Stimulated activated CD8-positive, alpha-beta memory T cell treated with anti-CD3 and anti-CD28 coated beads, Interleukin-4, amount 100 ng/mL, for 1 hour (primary cell): ENCODE measurements at regions not wholly inside any gene's neighbourhood (a gene's known extent, or its start where the extent isn't known, plus 50 kb on each side); places are given as distances from the start of the nearest gene placed in this dataset.

Experiments
- DNase-seq, 2 donors: peaks; one replicate each; pipeline ENCODE4 v3.0.0-alpha.2; 2020; ENCODE audit warnings: low read depth in 2 of 2, low spot score in 1 of 2

GRCh38 chr20:40769677-40770285 lies 80.7 kb upstream of the MAFB start:
- DNase-seq = no peak

GRCh38 chr20:40770564-40771307 lies 81.7 kb upstream of the MAFB start:
- no peak for DNase-seq

GRCh38 chr20:40771308-40771610 lies 82.2 kb upstream of the MAFB start:
- DNase-seq = no peak

DNA sequence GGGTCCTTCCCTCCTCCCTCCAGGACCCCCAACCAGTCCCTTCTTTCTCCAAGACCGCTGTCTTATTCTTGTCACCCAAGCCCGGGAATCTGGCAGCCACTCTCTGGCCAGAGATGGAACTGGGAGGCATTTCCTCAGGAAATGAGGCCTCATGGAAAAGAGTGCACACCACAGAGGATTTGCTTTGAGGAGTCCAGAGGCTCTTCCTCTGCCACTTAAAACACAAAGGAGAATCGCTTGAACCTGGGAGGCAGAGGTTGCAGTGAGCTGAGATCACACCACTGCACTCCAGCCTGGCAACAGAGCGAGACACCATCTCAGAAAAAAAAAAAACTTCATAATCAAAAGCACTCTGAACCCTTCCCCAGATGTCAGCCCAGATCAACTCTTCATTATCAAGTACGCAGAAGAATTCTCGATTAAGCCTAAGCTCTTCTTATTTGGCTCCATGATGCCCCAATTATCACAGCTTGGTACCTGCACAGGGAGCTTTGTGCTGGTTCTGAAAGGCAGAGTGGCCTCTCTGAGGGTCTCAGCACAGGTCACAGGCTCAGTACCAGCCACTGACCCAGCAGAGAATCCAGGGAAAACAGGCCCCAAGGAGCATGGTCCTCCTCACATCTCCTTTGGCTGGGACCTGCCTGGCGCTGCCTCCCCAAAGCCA lies 82.9 kb upstream of the MAFB start:
- no peak for DNase-seq

- DNase-seq = no peak
These were observed 84.3 kb upstream of the MAFB start for GRCh38 chr20:40773376-40773775.

DNA sequence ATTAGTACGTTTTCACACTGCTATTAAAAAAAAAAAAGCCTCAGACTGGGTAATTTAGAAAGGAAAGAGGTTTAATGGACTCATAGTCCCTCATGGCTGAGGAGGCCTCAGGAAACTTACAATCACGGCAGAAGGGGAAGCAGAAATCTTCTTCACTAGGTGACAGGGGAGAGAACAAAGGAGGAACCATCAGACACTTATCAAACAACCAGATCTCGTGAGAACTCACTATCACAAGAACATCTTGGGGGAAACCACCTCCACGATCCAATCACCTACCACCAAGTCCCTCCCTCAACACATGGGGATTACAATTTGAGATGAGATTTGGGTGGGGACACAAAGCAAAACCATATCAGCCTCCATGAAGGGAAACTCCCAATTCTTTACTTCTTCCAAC lies 85.2 kb upstream of the MAFB start:
- no peak for DNase-seq

- no peak for DNase-seq
These were observed 86.6 kb upstream of the MAFB start for GRCh38 chr20:40775561-40776146.

- no peak for DNase-seq
These were observed 87.7 kb upstream of the MAFB start for GRCh38 chr20:40776466-40777457.

- no peak for DNase-seq
These were observed 88.6 kb upstream of the MAFB start for GRCh38 chr20:40777653-40778052.

- no peak for DNase-seq
These were observed 90.0 kb upstream of the MAFB start for GRCh38 chr20:40778894-40779496.

DNA sequence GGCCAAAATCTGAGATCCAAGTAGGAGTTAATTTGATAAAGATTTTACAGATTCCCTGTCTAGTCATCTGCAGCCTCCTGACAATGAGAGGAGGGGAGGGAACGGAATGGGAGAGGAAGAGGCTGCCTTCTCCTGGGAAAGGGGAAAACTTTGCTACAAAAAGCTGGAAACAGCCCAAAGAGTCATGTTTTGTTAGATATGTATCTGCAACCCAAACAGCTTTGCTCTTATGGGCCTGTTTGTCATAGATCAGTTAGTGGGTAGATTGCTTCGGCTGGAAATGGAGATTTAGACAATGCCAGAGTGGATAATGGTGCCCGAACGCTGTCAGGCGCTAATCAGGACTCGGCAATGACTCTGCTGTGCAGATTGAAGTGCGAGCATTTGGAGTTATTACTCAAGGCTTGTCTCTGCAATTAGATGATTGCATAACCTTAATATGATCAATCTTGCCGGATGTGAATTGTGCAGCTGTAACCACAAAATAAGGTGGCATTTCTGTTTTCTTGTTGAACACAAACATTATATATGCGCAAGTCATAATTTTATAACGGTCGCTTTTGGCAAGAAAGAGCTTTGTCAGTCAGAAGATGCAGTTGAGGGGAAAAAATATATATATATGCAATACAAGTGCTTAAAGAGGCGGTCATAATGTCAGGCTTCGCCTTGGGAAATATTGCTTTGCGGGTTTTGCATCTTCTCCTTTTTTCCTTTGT lies 92.4 kb upstream of the MAFB start:
- no peak for DNase-seq

DNA sequence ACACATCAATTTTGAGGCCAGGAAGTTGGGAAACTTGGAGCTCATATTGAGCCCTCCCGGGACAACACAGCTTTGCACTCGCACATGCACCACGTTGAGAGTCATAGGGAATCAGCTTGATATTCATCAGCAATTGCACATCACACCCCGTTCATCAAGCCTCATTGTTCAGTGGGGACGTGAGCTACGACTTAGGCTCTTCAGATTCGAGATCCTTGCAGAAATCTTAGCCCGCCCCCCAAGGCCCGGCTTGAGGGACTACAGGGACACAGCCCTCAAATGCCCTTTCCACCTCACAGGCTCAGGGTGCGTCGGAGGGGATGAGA lies 93.0 kb upstream of the MAFB start:
- DNase-seq = no peak

DNA sequence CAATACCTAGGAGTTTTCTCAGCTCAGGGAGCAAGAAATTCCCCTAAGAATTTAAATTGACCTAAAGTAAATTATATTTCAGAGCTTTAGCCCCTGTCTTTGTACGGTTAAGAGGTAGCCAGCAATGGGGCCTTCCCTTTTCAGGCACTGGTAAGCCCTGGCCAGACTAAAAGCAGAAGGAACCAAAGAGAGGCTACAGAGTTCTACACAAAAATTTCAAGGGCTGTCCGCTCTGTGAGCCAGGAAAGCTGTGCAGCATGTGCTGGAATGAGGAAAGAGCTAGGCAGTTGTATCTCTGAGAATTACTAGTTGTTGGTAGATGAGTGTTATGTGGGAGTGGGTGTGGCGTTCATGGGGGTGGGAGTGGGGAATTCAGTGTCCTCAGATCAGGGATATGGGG lies 96.3 kb upstream of the MAFB start:
- DNase-seq = no peak

GRCh38 chr20:40786336-40786735 lies 97.3 kb upstream of the MAFB start:
- DNase-seq = no peak

DNA sequence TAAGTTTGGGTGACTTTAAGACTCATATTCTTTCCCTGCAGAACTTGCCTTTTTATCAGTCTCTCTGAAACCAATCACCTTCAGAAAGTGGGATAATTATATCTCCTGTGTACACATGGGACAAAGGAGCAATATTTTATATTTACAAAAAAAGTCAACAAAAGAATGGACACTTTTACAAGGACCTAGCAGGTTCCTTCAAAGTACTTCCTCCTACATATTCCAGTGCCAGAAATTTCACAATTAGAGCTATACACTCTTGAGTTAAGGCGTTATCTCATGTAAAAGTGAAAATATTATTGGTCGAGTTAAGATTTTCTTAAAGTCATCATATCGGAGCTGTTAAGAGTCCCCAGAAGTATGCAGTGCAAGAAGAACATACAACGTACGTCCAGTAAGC lies 98.9 kb upstream of the MAFB start:
- DNase-seq = no peak

DNA sequence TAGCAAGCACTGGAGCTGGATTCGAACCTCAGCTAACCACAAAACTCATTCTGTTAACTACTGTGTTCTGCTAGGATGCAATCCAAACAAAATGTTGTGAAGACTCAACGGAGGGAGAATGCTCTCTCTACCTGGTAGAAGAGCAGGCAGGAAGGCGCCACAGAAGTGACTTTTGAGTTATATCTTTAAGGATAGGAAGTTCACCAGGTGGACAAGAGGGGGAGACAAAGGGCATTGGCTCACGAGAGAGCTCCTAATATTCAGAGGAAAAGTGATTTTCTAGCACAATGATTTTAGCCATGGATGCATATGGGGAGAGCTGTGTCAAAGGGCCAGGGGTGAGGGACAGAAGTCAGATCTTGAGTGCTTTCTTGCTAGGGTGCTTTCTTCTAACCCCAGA lies 108.4 kb upstream of the MAFB start:
- DNase-seq = no peak

- no peak for DNase-seq
These were observed 109.0 kb upstream of the MAFB start for GRCh38 chr20:40798066-40798465.

DNA sequence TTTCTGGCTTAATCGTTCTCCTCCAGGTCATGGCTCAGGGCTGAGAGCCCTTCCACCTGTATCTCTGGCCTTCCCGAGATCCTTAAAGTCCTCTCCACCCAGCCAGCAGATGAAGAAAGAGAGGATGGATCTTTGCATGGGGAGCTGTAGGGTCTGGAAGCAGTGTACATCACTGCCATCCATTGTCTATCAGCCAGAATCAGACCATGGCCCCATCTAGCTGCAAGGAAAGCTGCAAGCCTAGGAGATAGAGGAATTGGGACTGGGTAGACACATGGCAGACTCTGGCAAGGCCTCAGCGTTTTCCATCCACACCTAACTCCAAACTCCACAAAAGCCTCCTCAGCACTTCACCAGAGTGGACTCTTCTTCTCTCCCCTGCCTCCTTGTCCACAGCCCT lies 113.8 kb upstream of the MAFB start:
- no peak for DNase-seq

DNA sequence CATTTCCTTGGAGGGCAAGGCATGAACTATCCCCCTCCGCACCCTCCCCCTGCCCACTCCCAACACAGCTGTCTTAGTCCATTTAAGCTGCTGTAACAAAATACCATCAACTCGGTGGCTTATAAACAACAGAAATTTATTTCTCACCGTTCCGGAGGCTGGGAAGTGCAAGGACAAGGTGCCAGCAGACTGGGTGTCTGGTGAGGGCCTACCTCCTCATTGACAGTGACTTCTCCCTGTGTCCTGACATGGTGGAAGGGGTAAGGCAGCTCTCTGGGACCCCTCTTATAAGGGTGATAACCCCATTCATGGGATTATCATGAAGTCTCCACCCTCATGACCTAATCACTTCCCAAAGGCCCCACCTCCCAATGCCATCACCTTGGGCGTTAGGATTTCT lies 114.3 kb upstream of the MAFB start:
- no peak for DNase-seq

- no peak for DNase-seq
These were observed 116.6 kb upstream of the MAFB start for GRCh38 chr20:40805592-40805991.
